GM13977 (cell line): ENCODE measurements at regions not wholly inside any gene's neighbourhood (a gene's known extent, or its start where the extent isn't known, plus 50 kb on each side); places are given as distances from the start of the nearest gene placed in this dataset.

Experiments used
- DNase-seq: peaks from one replicate; pipeline ENCODE4 v3.0.0; 2012; ENCODE audit warnings: low spot score
- CTCF ChIP-seq: IDR thresholded peaks from 2 replicates; pipeline ENCODE4 v1.5.1; 2012; ENCODE audit warnings: mild to moderate bottlenecking, control low read depth; ENCODE audit not compliant: insufficient read depth; ENCODE audit errors: extremely low read depth, missing control alignments
- in situ Hi-C: fragments of 300-500 bp; cut with MboI; formaldehyde crosslinking; loops from one replicate; pipeline ENCODE4 v1.12.0; 2022; ENCODE audit warnings: low sequenced_read_pairs, low pct_unique_long_range_greater_than_20kb, mixed read lengths, inconsistent platforms; ENCODE audit not compliant: unreplicated experiment

GRCh38 chr1:185595835-185596667, 138.1 kb upstream of the HMCN1 start:
- TF ChIP-seq CTCF, result peak; percentile 82
- peak; percentile 58 for DNase-seq
- in situ Hi-C loops, result no loop called here

- in situ Hi-C loops, result no loop called here
- DNase-seq, result no peak
- TF ChIP-seq CTCF, result no peak
These were observed 139.3 kb upstream of the HMCN1 start for GRCh38 chr1:185594786-185595410.

- in situ Hi-C loops, result no loop called here
- no peak for TF ChIP-seq CTCF
- DNase-seq, result no peak
These were observed 140.9 kb upstream of the HMCN1 start for GRCh38 chr1:185593271-185593670.

- in situ Hi-C loops, result no loop called here
- no peak for DNase-seq
- TF ChIP-seq CTCF, result no peak
These were observed 148.4 kb upstream of the HMCN1 start for GRCh38 chr1:185585770-185586169.

- in situ Hi-C loops, result no loop called here
- DNase-seq, result no peak
- TF ChIP-seq CTCF, result no peak
These were observed 152.0 kb upstream of the HMCN1 start for GRCh38 chr1:185581961-185582725.

GRCh38 chr1:185581020-185581419, 153.2 kb upstream of the HMCN1 start:
- in situ Hi-C loops, result no loop called here
- no peak for DNase-seq
- no peak for TF ChIP-seq CTCF
